ENCODE measurements at regions not wholly inside any gene's neighbourhood (a gene's known extent, or its start where the extent isn't known, plus 50 kb on each side); places are given as distances from the start of the nearest gene placed in this dataset.

- DNase-seq, result no peak
- ATAC-seq, result no peak
- no peak overlapping the region for H3K4me3 ChIP-seq
- intact Hi-C loops (cut with DNase I), result no loop called here
- H3K36me3 ChIP-seq (ENCODE audit: insufficient read depth in 1 of 2, low read depth in 1 of 2), result no peaks in the 10 kb centered on the region
- no peak for TF ChIP-seq CTCF (IDR thresholded peaks at IDR 0.05)
- no peaks in the 10 kb centered on the region for H3K27me3 ChIP-seq (ENCODE audit: insufficient read depth in 3 of 3, low read length in 2 of 3)
- no peak overlapping the region for H3K27ac ChIP-seq
- no peaks in the 10 kb centered on the region for H3K4me1 ChIP-seq
- WGBS, 3 donors, result 79 to 89% (median 87%) methylated on average over 3 of the region's 3 CpGs
- H3K9me3 ChIP-seq, result no peaks in the 10 kb centered on the region
These were observed 82.4 kb upstream of the NREP start for GRCh38 chr5:111839438-111839837.

GRCh38 chr5:111836426-111836825 is 79.4 kb upstream of the NREP start:
- TF ChIP-seq CTCF (IDR thresholded peaks at IDR 0.05), result no peak
- Histone ChIP-seq H3K4me3 (no peak overlapping the region), H3K36me3 (ENCODE audit: insufficient read depth in 1 of 2, low read depth in 1 of 2) (no peaks in the 10 kb centered on the region), H3K4me1 (no peaks in the 10 kb centered on the region), H3K27ac (no peak overlapping the region), H3K27me3 (ENCODE audit: insufficient read depth in 3 of 3, low read length in 2 of 3) (no peaks in the 10 kb centered on the region), H3K9me3 (no peaks in the 10 kb centered on the region)
- ATAC-seq, result no peak
- no peak for DNase-seq
- intact Hi-C loops (cut with DNase I), result no loop called here

GRCh38 chr5:111834926-111835599 is 78.1 kb upstream of the NREP start:
- Histone ChIP-seq H3K27ac (no peak overlapping the region), H3K9me3 (no peaks in the 10 kb centered on the region), H3K27me3 (ENCODE audit: insufficient read depth in 3 of 3, low read length in 2 of 3) (no peaks in the 10 kb centered on the region), H3K4me1 (no peaks in the 10 kb centered on the region), H3K4me3 (no peak overlapping the region), H3K36me3 (ENCODE audit: insufficient read depth in 1 of 2, low read depth in 1 of 2) (no peaks in the 10 kb centered on the region)
- DNase-seq (no peak), ATAC-seq (no peak)
- TF ChIP-seq CTCF (IDR thresholded peaks at IDR 0.05), result no peak
- 95 to 99% (median 99%) methylated on average over 2 of the region's 2 CpGs for WGBS, 3 donors
- intact Hi-C loops (cut with DNase I), result no loop called here

- DNase-seq (no peak), ATAC-seq (no peak)
- Histone ChIP-seq H3K27me3 (ENCODE audit: insufficient read depth in 3 of 3, low read length in 2 of 3) (no peaks in the 10 kb centered on the region), H3K9me3 (no peaks in the 10 kb centered on the region), H3K36me3 (ENCODE audit: insufficient read depth in 1 of 2, low read depth in 1 of 2) (no peaks in the 10 kb centered on the region), H3K4me3 (no peak overlapping the region), H3K4me1 (no peaks in the 10 kb centered on the region), H3K27ac (no peak overlapping the region)
- intact Hi-C loops (cut with DNase I), result loop anchor here in 1 of 2 donors (2.0 kb wide), 1 partner anchor 310 kb away; no protein-coding TSS in a partner anchor
- TF ChIP-seq CTCF (IDR thresholded peaks at IDR 0.05), result no peak
- WGBS, 3 donors, result 89 to 94% (median 90%) methylated on average over 1 of the region's 1 CpG
These were observed 73.3 kb upstream of the NREP start for GRCh38 chr5:111830333-111830732.

GRCh38 chr5:111829701-111830100 is 72.7 kb upstream of the NREP start:
- H3K4me3 ChIP-seq, result no peak overlapping the region
- no peaks in the 10 kb centered on the region for H3K27me3 ChIP-seq (ENCODE audit: insufficient read depth in 3 of 3, low read length in 2 of 3)
- ATAC-seq (no peak), DNase-seq (no peak)
- no peaks in the 10 kb centered on the region for H3K36me3 ChIP-seq (ENCODE audit: insufficient read depth in 1 of 2, low read depth in 1 of 2)
- no peak overlapping the region for H3K27ac ChIP-seq
- 71 to 83% (median 77%) methylated on average over 1 of the region's 1 CpG for WGBS, 3 donors
- H3K4me1 ChIP-seq, result no peaks in the 10 kb centered on the region
- no peak for TF ChIP-seq CTCF (IDR thresholded peaks at IDR 0.05)
- intact Hi-C loops (cut with DNase I), result loop anchor here in 1 of 2 donors (2.0 kb wide), 1 partner anchor 311 kb away; no protein-coding TSS in a partner anchor
- no peaks in the 10 kb centered on the region for H3K9me3 ChIP-seq
